Immature natural killer cell (primary cell): ENCODE measurements at regions not wholly inside any gene's neighbourhood (a gene's known extent, or its start where the extent isn't known, plus 50 kb on each side); places are given as distances from the start of the nearest gene placed in this dataset.
A peak's percentile ranks its signal among the peaks of the same experiment; 100 is the strongest.

Experiments
- DNase-seq, 3 donors: peaks; one replicate each; pipeline ENCODE4 v3.0.0; 2022; ENCODE audit warnings: mixed read lengths in 1 of 3
- H3K27ac Mint-ChIP-seq, 6 donors: one replicate each; pipeline ENCODE4 v1.8.0; 2020; ENCODE audit warnings: mixed read lengths in 6 of 6, mild to moderate bottlenecking in 5 of 6, inconsistent platforms in 4 of 6, moderate library complexity in 3 of 6
- H3K27me3 Mint-ChIP-seq, 3 donors: one replicate each; pipeline ENCODE4 v1.8.0; 2020 to 2021; ENCODE audit warnings: low read depth in 3 of 3, mild to moderate bottlenecking in 3 of 3, mixed read lengths in 3 of 3, moderate library complexity in 3 of 3, inconsistent platforms in 1 of 3
- H3K36me3 Mint-ChIP-seq, 3 donors: one replicate each; pipeline ENCODE4 v1.8.0; 2020; ENCODE audit warnings: mixed read lengths in 3 of 3, inconsistent platforms in 2 of 3, mild to moderate bottlenecking in 2 of 3
- H3K4me1 Mint-ChIP-seq, 2 donors: one replicate each; pipeline ENCODE4 v1.8.0; 2020; ENCODE audit warnings: inconsistent platforms in 2 of 2, mild to moderate bottlenecking in 2 of 2, mixed read lengths in 2 of 2, moderate library complexity in 1 of 2
- H3K4me3 Mint-ChIP-seq, 5 donors: one replicate each; pipeline ENCODE4 v1.8.0; 2020; ENCODE audit warnings: mild to moderate bottlenecking in 5 of 5, mixed read lengths in 5 of 5, inconsistent platforms in 3 of 5, moderate library complexity in 3 of 5
- H3K9me3 Mint-ChIP-seq, 6 donors: one replicate each; pipeline ENCODE4 v1.8.0; 2020; ENCODE audit warnings: mild to moderate bottlenecking in 6 of 6, mixed read lengths in 6 of 6, inconsistent platforms in 4 of 6, moderate library complexity in 3 of 6

DNA sequence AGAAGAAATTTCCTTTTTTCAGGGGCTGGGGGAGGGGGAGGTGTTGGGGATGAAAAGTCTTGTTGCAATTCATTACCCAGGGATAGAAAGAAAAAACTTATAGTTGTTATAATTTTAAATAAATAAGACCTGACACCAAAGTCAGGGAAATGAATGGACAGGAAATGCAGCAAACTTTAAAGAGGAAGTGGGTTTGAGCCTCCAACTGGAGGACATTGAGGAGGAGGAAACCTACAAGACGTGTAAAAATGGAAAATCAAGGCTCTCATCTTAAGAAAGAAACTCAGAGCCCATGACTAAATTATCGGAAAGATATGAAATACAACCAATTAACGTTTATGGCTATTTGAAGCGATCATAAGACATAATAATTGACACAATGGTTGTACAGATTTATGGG lies 54.4 kb downstream of the NIBAN1 start:
- Mint-ChIP-seq H3K4me1 (peaks cover 14 to 26% of the 10 kb centered on the region in 2 donors), H3K4me3 (no peak overlapping the region), H3K27ac (no peak overlapping the region), H3K27me3 (peaks cover 0 to 3% (median 2%) of the 10 kb centered on the region in 3 donors), H3K9me3 (no peaks in the 10 kb centered on the region), H3K36me3 (peaks cover 0 to 1% (median 0%) of the 10 kb centered on the region in 3 donors)
- DNase-seq = no peak

DNA sequence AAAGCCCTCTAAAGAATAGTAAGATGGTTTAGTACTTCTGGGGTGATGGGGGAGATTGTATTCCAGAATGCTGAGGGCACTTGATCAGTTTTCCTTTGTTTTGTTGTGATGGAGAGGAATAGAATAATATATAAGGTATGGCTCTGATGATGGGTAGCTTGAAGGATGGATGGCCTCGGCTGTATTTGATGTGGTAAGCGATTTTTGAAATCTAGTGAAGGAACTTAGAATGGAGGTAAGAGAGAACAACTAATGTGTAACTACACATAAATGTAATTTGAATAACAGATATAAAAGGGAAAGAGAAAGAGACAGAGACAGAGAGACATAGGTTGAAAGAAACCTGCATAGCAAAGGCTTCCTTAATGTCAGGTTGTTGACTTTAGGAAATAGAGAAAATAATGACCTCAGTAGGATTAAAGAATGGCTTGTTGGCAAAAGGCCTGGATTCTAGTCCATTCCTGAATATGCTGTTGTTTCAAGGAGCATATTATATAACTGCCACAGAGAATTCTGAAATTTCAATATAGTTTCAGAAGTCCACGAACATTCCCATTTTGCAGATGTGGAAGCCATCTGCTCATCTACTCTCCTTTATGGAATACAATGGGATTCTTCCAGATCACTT lies 58.7 kb downstream of the NIBAN1 start:
- H3K27ac Mint-ChIP-seq = no peak overlapping the region
- no peaks in the 10 kb centered on the region for H3K36me3 Mint-ChIP-seq
- H3K4me3 Mint-ChIP-seq = no peak overlapping the region
- H3K9me3 Mint-ChIP-seq = no peaks in the 10 kb centered on the region
- no peak for DNase-seq
- peaks cover 14 to 26% of the 10 kb centered on the region in 2 donors for H3K4me1 Mint-ChIP-seq
- peaks cover 0 to 3% (median 1%) of the 10 kb centered on the region in 3 donors for H3K27me3 Mint-ChIP-seq

DNA sequence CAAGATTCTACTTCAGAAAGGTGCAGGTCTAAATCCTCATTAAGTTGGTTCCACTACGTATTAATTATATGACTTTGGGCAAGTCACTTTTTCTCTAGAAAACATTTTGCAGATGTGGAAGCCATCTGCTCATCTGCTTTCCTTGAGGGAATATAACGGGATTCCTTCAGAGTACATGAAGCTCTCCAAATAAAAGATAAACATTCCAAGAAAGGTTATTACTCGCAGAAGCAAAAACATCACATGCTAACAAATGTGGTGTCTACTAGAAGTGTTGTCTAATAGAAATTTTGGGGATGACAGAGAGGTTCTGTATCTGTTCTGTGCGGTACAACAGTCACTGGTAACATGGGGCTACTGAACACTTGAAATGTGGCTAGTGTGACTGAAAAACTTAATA lies 60.2 kb downstream of the NIBAN1 start:
- Mint-ChIP-seq H3K9me3 (no peaks in the 10 kb centered on the region), H3K27me3 (peaks cover 0 to 3% (median 1%) of the 10 kb centered on the region in 3 donors), H3K4me3 (no peak overlapping the region), H3K4me1 (peaks cover 4 to 13% of the 10 kb centered on the region in 2 donors), H3K36me3 (no peaks in the 10 kb centered on the region), H3K27ac (no peak overlapping the region)
- DNase-seq = no peak

DNA sequence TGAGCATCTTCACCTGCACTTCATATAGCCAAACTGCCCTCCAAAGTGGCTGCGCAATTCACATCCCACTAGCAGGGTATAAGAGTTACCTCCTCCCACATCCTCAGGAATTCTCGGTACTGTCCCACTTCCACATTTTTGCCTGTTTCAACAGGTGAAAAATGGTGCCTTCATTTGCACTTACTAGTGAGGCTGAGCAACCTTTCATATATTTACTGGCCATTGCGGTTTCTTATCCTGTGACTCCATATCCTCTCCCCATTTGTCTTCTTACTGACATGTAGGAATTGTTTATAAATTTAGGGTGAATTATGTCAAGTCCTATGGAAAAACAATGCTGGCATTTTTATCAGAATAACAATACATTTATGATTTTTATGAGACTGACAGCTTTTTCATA lies 61.9 kb downstream of the NIBAN1 start:
- H3K4me1 Mint-ChIP-seq = peaks cover 0 to 6% of the 10 kb centered on the region in 2 donors
- no peak overlapping the region for H3K4me3 Mint-ChIP-seq
- no peaks in the 10 kb centered on the region for H3K9me3 Mint-ChIP-seq
- no peak overlapping the region for H3K27ac Mint-ChIP-seq
- no peaks in the 10 kb centered on the region for H3K27me3 Mint-ChIP-seq
- H3K36me3 Mint-ChIP-seq = no peaks in the 10 kb centered on the region
- no peak for DNase-seq

DNA sequence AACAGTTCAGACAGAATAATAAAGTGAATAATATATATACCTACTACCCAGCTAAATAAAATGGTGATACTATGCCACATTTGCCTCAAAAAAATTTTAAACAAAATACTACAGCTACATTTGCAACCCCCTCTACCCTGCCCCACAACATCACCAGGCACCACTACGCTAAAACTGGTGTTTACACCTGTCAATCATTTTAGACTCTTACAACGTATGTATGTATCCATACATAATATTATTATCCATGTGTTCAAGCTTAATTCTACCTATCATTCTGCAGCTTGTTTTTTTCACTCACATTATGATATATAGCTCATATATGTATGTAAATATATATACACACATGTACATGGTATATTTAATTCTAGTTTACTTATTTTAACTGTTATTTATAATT lies 62.5 kb downstream of the NIBAN1 start:
- Mint-ChIP-seq H3K4me1 (peaks cover 0 to 6% of the 10 kb centered on the region in 2 donors), H3K27ac (no peak overlapping the region), H3K4me3 (no peak overlapping the region), H3K36me3 (no peaks in the 10 kb centered on the region), H3K27me3 (no peaks in the 10 kb centered on the region), H3K9me3 (no peaks in the 10 kb centered on the region)
- DNase-seq = no peak

DNA sequence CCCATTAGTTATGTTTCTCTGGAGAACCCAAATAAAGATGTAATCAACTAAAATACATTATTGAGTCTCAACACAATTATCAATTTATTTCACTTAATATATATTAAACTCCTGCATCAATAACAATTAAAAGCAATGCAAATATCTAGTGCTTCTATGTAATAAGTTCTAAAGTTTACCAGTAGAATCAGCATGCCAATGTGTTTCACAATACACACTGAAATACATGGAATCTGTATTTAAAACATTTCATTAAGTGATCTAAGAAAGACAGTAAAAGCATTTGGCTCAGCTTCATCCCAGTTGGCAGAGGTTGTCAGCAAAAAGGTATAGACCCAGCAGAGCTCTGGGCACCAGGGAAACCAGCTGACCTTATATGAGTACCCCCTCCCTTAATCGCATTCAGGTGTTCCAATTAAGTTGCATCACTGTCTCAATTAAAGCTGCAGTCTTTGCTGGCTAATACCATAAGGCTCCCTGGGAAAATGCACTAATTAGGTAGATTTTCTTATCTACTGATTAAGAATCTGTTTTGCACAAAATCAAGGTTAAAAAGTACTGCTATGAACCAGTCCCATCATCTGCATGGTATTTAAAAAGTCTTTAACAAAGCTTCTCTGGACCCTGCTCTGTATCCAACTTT lies 63.1 kb downstream of the NIBAN1 start:
- Mint-ChIP-seq H3K27ac (no peak overlapping the region), H3K36me3 (no peaks in the 10 kb centered on the region), H3K9me3 (no peaks in the 10 kb centered on the region), H3K27me3 (no peaks in the 10 kb centered on the region), H3K4me3 (no peak overlapping the region), H3K4me1 (peaks cover 0 to 6% of the 10 kb centered on the region in 2 donors)
- no peak for DNase-seq

DNA sequence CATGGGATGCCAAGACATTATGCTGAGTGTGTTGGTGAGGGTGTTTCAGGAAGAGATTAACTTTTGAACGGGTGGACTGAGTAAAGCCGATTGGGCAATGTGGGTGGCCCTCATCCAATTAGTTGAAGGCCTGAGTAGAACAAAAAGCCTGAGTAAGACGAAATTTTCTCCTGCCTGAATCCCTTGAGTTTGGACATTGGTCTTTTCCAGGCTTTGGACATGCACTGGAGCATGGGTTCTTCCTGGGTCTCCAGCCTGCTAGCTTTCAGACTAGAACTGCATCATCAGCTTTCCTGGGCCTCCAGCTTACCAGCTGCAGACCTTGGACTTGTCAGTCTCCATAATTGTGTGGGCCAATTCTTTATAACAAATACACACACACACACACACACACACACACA lies 63.6 kb downstream of the NIBAN1 start:
- no peaks in the 10 kb centered on the region for H3K36me3 Mint-ChIP-seq

DNA sequence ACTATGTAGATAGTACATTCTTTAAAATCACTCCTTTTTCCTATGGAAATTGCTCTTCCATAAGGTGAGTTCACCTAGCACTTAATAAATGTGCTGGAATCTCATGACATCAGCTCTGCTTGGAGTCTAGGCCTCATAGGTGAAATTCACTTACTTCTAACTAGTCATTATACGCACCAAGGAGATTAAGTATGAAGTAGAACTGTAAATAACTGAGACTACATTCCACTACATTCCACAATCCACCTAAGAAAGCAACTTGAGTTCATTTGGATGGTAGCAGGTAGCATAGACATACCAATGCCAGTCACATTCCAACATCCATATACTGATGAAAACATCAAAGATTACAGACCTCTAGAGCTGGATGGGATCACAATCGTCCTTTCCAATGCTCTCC lies 64.3 kb downstream of the NIBAN1 start:
- Mint-ChIP-seq H3K4me1 (peaks cover 7 to 15% of the 10 kb centered on the region in 2 donors), H3K36me3 (no peaks in the 10 kb centered on the region), H3K27me3 (no peaks in the 10 kb centered on the region), H3K27ac (no peak overlapping the region), H3K9me3 (no peaks in the 10 kb centered on the region), H3K4me3 (no peak overlapping the region)
- no peak for DNase-seq

More for the DNA sequence above, 63.6 kb downstream of the NIBAN1 start:
- no peak for DNase-seq
- H3K27me3 Mint-ChIP-seq = no peaks in the 10 kb centered on the region
- H3K4me1 Mint-ChIP-seq = peaks cover under 1 to 8% of the 10 kb centered on the region in 2 donors
- no peak overlapping the region for H3K27ac Mint-ChIP-seq
- H3K9me3 Mint-ChIP-seq = no peaks in the 10 kb centered on the region
- H3K4me3 Mint-ChIP-seq = no peak overlapping the region

DNA sequence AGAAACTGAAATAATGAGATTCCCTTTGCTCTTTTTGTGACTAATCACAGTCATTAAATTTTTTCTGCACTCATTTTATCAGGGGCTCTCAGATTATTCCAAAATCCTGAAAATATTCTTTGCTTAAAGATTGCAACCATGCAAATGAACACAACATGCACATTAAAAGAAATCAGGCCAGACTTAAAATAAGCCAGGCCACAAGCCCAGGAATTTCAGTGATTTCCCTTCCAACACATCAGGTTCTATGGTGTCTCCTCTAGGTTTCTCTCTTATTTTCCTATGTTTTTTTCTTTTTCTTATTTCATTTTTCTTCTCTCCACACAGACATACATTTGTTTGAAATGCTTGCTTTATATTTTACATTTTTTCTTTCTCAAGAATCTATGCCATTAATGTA lies 65.3 kb downstream of the NIBAN1 start:
- Mint-ChIP-seq H3K36me3 (peaks cover 0 to 3% (median 0%) of the 10 kb centered on the region in 3 donors), H3K9me3 (no peaks in the 10 kb centered on the region), H3K4me3 (no peak overlapping the region), H3K27ac (no peak overlapping the region), H3K27me3 (no peaks in the 10 kb centered on the region), H3K4me1 (peaks cover 15 to 23% of the 10 kb centered on the region in 2 donors)
- no peak for DNase-seq

DNA sequence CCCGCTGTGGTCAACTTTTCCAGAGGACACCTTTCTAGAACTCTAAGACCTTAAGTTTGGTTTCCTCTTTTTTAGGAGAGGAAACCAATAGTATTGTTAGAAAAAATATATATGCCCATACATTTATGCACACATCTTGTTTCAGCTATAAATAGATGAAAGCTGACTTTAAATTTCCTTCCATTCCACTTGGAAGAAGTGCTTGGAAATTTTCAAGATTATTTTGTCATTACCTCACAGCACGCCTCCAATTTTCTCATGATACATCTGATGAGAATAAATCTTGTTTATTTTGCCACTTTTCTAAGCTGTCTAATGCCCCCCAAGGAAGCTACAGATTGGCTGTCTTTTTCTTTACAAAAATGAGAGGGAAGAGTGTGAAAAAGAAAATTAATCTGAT lies 65.8 kb downstream of the NIBAN1 start:
- DNase-seq = no peak
- peaks cover 0 to 3% (median 0%) of the 10 kb centered on the region in 3 donors for H3K36me3 Mint-ChIP-seq
- no peaks in the 10 kb centered on the region for H3K9me3 Mint-ChIP-seq
- H3K27me3 Mint-ChIP-seq = no peaks in the 10 kb centered on the region
- peak overlapping the region in 1 of 6 donors; percentile 34 for H3K27ac Mint-ChIP-seq
- peaks cover 15 to 23% of the 10 kb centered on the region in 2 donors for H3K4me1 Mint-ChIP-seq
- H3K4me3 Mint-ChIP-seq = no peak overlapping the region

DNA sequence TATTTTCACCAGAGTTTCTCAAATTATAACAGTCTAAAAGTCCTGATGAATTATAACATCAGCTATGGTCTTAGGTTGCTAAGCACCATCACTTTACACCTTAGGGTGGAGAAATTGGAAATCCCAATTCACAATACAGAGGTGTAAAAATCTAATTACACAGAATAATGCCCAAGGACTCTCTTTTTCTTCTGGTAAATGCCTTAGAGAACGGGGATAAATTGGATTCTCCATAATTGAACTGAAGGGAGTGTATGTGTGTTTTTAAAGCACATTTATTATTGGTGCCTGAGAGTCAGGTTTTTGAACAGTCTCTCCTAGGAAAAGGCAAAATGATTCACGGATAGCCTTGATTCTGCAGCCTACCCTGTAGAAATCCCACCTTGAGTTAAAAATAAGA lies 66.8 kb downstream of the NIBAN1 start:
- Mint-ChIP-seq H3K9me3 (no peaks in the 10 kb centered on the region), H3K27me3 (peaks cover 0 to 2% (median 0%) of the 10 kb centered on the region in 3 donors), H3K27ac (no peak overlapping the region), H3K4me1 (peaks cover 15 to 23% of the 10 kb centered on the region in 2 donors), H3K36me3 (peaks cover 0 to 3% (median 0%) of the 10 kb centered on the region in 3 donors), H3K4me3 (no peak overlapping the region)
- no peak for DNase-seq

DNA sequence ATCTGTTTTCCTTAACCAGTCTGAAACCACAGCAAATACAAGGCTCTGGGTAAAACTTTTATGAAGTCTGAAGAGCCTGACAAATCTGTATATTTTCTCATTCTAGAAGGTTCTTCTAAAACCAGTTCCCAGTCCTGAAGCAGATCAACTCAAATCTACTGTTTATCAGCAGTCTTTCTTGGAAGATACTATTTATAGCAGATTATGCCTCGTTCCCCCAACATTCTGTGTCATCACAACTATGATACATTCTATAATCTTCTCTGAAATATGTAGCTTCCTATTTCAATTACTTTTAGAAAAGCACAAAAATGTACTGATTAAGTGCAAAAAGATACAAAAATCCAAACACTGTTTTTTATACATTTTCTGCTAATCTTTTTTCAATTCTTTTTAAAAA lies 67.5 kb downstream of the NIBAN1 start:
- Mint-ChIP-seq H3K4me3 (peak overlapping the region in 1 of 5 donors; percentile 7), H3K4me1 (peaks cover 15 to 23% of the 10 kb centered on the region in 2 donors), H3K27ac (no peak overlapping the region), H3K36me3 (peaks cover 0 to 3% (median 0%) of the 10 kb centered on the region in 3 donors), H3K9me3 (no peaks in the 10 kb centered on the region), H3K27me3 (peaks cover 0 to 2% (median 2%) of the 10 kb centered on the region in 3 donors)
- DNase-seq = no peak

DNA sequence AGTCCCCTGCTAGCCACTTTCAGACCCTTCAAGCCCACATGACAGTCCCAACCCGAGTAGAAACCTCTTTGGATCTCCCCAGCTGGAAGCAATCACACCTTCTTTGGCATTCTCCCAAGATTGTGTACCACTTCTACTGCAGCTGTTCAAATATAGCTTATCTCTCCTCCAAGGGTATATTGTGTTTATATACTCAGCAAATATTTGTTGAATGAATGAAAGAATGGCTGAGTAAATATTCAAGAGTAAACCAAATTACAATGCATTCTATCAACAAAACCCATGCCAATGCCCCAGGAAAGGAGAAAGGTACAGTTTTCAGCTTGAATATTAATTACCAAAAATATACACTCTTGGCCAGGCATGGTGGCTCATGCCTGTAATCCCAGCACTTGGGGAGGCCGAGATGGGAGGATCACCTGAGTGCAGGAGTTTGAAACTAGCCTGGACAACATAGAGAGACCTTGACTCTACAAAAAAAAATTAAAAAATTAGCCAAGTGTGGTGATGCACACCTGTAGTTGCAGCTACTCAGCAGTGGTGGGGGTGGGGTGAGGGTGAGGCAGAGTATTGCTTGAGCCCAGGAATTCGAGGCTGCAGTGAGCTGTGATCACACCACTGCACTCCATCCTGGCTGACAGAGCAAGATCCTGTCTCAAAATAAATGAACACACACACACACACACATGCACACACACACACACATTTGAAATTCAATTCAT lies 68.5 kb downstream of the NIBAN1 start:
- no peak for DNase-seq
- Mint-ChIP-seq H3K27me3 (peaks cover 0 to 2% (median 2%) of the 10 kb centered on the region in 3 donors), H3K36me3 (peaks cover 0 to 3% (median 0%) of the 10 kb centered on the region in 3 donors), H3K4me3 (peak overlapping the region in 1 of 5 donors; percentile 6), H3K4me1 (peaks cover 15 to 23% of the 10 kb centered on the region in 2 donors), H3K27ac (peak overlapping the region in 4 of 6 donors; percentile 40 to 70 (median 46)), H3K9me3 (no peaks in the 10 kb centered on the region)

DNA sequence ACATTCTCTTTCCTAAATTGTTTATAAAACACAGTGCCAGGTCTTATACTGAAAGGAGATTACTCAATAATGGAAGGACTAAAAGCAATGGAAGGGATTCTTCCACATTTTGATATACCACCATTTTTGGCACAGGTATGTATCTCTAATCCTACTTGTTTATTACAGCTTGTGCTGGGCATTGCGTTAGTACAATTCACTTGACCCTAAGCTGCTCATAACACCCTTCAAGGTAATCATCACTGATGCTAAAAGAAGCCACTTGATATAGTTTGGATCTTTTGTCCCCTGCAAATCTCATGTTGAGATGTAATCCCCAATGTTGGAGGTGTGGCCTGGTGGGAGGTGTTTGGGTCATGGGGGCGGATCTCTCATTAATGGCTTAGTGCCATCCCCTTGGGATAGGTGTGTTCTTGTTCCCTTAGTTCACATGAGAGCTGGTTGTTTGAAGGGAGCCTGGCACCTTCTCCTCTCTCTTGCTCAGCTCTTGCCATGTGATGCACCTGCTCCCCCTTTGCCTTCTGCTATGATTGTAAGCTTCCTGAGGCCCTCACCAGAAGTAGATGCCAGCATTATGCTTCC lies 71.1 kb downstream of the NIBAN1 start:
- Mint-ChIP-seq H3K9me3 (no peaks in the 10 kb centered on the region), H3K27ac (peak overlapping the region in 1 of 6 donors; percentile 4), H3K27me3 (peaks cover 0 to 2% (median 2%) of the 10 kb centered on the region in 3 donors), H3K36me3 (peaks cover 4 to 13% (median 11%) of the 10 kb centered on the region in 3 donors), H3K4me1 (peaks cover 15 to 17% of the 10 kb centered on the region in 2 donors), H3K4me3 (no peak overlapping the region)
- no peak for DNase-seq
